GM19035 (cell line): ENCODE measurements at regions not wholly inside any gene's neighbourhood (a gene's known extent, or its start where the extent isn't known, plus 50 kb on each side); places are given as distances from the start of the nearest gene placed in this dataset.

Experiments used
- ATAC-seq: cut with Tn5 transposase; IDR thresholded peaks from one replicate; pipeline ENCODE4 v1.9.1; 2021; ENCODE audit not compliant: unreplicated experiment

GRCh38 chr2:4134551-4135550, 431.5 kb downstream of the DCDC2C start:
- no peak for ATAC-seq

GRCh38 chr2:4135765-4136164, 432.4 kb downstream of the DCDC2C start:
- ATAC-seq = no peak

- no peak for ATAC-seq
Observed at GRCh38 chr2:4139316-4139715, 435.9 kb downstream of the DCDC2C start.

- no peak for ATAC-seq
Observed at GRCh38 chr2:4139731-4140130, 436.4 kb downstream of the DCDC2C start.

GRCh38 chr2:4140281-4140970, 437.1 kb downstream of the DCDC2C start:
- ATAC-seq = no peak

GRCh38 chr2:4144731-4145130, 441.4 kb downstream of the DCDC2C start:
- ATAC-seq = no peak

- no peak for ATAC-seq
Observed at GRCh38 chr2:4151521-4151920, 448.1 kb downstream of the DCDC2C start.

GRCh38 chr2:4152051-4152450, 448.7 kb downstream of the DCDC2C start:
- ATAC-seq = no peak

- ATAC-seq = no peak
Observed at GRCh38 chr2:4168834-4169233, 465.5 kb downstream of the DCDC2C start.

- ATAC-seq = no peak
Observed at GRCh38 chr2:4174796-4175195, 471.4 kb downstream of the DCDC2C start.

GRCh38 chr2:4175343-4175742, 472.0 kb downstream of the DCDC2C start:
- no peak for ATAC-seq

- no peak for ATAC-seq
Observed at GRCh38 chr2:4180631-4181030, 477.3 kb downstream of the DCDC2C start.

GRCh38 chr2:4181062-4181461, 477.7 kb downstream of the DCDC2C start:
- no peak for ATAC-seq

- no peak for ATAC-seq
Observed at GRCh38 chr2:4188561-4188960, 485.2 kb downstream of the DCDC2C start.

GRCh38 chr2:4190548-4190947, 487.2 kb downstream of the DCDC2C start:
- no peak for ATAC-seq

GRCh38 chr2:4192119-4192518, 488.7 kb downstream of the DCDC2C start:
- ATAC-seq = no peak

- ATAC-seq = no peak
Observed at GRCh38 chr2:4214444-4215205, 511.2 kb downstream of the DCDC2C start.

GRCh38 chr2:4217737-4218136, 514.4 kb downstream of the DCDC2C start:
- ATAC-seq = no peak

GRCh38 chr2:4219101-4219500, 515.7 kb downstream of the DCDC2C start:
- no peak for ATAC-seq

GRCh38 chr2:4219571-4219970, 516.2 kb downstream of the DCDC2C start:
- no peak for ATAC-seq

- ATAC-seq = no peak
Observed at GRCh38 chr2:4221434-4221833, 518.1 kb downstream of the DCDC2C start.
